ENCODE measurements at regions not wholly inside any gene's neighbourhood (a gene's known extent, or its start where the extent isn't known, plus 50 kb on each side); places are given as distances from the start of the nearest gene placed in this dataset.

DNA sequence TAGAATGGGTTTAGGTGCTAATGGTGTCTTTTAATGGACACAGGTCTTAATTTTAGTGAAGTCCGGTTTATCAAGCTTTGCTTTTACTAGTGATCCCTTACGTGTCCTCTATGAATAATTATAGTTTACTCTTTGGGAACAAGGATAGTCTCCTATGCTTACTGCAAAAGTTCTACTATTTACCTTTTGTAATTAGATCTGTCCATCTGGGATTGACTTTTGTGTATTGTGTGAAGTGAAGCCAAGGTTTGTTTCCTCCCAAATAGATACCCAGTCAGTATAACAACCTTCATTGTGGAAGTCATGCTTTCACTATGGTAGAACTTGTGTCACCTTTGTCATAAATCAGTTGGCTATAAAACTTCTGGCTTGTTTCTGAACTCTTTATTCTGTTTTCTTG, 740.9 kb upstream of the CRIM1 start (continued):
- TF ChIP-seq, protein P1, sequence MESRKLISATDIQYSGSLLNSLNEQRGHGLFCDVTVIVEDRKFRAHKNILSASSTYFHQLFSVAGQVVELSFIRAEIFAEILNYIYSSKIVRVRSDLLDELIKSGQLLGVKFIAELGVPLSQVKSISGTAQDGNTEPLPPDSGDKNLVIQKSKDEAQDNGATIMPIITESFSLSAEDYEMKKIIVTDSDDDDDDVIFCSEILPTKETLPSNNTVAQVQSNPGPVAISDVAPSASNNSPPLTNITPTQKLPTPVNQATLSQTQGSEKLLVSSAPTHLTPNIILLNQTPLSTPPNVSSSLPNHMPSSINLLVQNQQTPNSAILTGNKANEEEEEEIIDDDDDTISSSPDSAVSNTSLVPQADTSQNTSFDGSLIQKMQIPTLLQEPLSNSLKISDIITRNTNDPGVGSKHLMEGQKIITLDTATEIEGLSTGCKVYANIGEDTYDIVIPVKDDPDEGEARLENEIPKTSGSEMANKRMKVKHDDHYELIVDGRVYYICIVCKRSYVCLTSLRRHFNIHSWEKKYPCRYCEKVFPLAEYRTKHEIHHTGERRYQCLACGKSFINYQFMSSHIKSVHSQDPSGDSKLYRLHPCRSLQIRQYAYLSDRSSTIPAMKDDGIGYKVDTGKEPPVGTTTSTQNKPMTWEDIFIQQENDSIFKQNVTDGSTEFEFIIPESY (IDR thresholded peaks at IDR 0.05) = no peak
- TF ChIP-seq RAD21 (IDR thresholded peaks at IDR 0.05) = no peak

DNA sequence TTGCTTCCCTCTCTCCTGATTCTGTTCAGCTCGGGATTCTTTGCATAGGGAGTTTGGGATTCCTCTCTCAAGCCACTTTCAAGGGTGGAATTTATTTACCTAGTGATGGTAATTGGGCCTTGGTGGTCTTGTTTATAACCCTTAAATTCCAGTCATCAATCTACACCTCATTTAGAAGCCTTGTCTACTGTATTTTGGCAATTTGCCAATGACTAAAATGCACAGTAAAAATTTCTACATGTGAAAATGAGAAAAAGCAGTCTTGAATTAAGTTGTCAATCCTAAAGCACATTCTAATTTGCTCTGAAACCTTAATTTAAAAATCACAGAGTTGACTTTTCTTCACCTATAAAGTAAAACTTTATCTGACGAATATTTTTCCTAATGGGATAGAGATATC, 749.2 kb upstream of the CRIM1 start:
- H3K9ac ChIP-seq (ENCODE audit: low read depth in 1 of 2, low read length in 2 of 2) = no peak overlapping the region
- no peak overlapping the region for H3K27ac ChIP-seq (ENCODE audit: low read depth in 1 of 2, low read length in 2 of 2)
- no peaks in the 10 kb centered on the region for H3K27me3 ChIP-seq (ENCODE audit: control insufficient read depth in 4 of 4, insufficient read depth in 4 of 4, low read length in 3 of 4)
- TF ChIP-seq JUND (IDR thresholded peaks at IDR 0.05) (no peak), RAD21 (IDR thresholded peaks at IDR 0.05) (no peak), SP1 (IDR thresholded peaks at IDR 0.05) (no peak), TAF1 (conservative IDR thresholded peaks at IDR 0.05) (no peak), EGR1 (IDR thresholded peaks at IDR 0.05; ENCODE audit: low read depth in 2 of 2) (no peak), YY1 (IDR thresholded peaks at IDR 0.05) (no peak), FOXA1 (IDR thresholded peaks at IDR 0.05) (no peak), HNF4G (IDR thresholded peaks at IDR 0.05) (no peak), FOXA2 (IDR thresholded peaks at IDR 0.05) (no peak)
- TF ChIP-seq, protein P2, sequence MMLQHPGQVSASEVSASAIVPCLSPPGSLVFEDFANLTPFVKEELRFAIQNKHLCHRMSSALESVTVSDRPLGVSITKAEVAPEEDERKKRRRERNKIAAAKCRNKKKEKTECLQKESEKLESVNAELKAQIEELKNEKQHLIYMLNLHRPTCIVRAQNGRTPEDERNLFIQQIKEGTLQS (IDR thresholded peaks at IDR 0.05) = no peak
- TF ChIP-seq, protein P3, sequence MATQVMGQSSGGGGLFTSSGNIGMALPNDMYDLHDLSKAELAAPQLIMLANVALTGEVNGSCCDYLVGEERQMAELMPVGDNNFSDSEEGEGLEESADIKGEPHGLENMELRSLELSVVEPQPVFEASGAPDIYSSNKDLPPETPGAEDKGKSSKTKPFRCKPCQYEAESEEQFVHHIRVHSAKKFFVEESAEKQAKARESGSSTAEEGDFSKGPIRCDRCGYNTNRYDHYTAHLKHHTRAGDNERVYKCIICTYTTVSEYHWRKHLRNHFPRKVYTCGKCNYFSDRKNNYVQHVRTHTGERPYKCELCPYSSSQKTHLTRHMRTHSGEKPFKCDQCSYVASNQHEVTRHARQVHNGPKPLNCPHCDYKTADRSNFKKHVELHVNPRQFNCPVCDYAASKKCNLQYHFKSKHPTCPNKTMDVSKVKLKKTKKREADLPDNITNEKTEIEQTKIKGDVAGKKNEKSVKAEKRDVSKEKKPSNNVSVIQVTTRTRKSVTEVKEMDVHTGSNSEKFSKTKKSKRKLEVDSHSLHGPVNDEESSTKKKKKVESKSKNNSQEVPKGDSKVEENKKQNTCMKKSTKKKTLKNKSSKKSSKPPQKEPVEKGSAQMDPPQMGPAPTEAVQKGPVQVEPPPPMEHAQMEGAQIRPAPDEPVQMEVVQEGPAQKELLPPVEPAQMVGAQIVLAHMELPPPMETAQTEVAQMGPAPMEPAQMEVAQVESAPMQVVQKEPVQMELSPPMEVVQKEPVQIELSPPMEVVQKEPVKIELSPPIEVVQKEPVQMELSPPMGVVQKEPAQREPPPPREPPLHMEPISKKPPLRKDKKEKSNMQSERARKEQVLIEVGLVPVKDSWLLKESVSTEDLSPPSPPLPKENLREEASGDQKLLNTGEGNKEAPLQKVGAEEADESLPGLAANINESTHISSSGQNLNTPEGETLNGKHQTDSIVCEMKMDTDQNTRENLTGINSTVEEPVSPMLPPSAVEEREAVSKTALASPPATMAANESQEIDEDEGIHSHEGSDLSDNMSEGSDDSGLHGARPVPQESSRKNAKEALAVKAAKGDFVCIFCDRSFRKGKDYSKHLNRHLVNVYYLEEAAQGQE (IDR thresholded peaks at IDR 0.05) = no peak
- TF ChIP-seq, protein P4, sequence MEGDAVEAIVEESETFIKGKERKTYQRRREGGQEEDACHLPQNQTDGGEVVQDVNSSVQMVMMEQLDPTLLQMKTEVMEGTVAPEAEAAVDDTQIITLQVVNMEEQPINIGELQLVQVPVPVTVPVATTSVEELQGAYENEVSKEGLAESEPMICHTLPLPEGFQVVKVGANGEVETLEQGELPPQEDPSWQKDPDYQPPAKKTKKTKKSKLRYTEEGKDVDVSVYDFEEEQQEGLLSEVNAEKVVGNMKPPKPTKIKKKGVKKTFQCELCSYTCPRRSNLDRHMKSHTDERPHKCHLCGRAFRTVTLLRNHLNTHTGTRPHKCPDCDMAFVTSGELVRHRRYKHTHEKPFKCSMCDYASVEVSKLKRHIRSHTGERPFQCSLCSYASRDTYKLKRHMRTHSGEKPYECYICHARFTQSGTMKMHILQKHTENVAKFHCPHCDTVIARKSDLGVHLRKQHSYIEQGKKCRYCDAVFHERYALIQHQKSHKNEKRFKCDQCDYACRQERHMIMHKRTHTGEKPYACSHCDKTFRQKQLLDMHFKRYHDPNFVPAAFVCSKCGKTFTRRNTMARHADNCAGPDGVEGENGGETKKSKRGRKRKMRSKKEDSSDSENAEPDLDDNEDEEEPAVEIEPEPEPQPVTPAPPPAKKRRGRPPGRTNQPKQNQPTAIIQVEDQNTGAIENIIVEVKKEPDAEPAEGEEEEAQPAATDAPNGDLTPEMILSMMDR (IDR thresholded peaks at IDR 0.05; ENCODE audit: low read depth, low read length, missing input control) = no peak
- H3K4me3 ChIP-seq (ENCODE audit: low read depth in 1 of 3, low read length in 3 of 3) = no peak overlapping the region
- no peaks in the 10 kb centered on the region for H3K4me1 ChIP-seq (ENCODE audit: control insufficient read depth in 4 of 4, insufficient read depth in 4 of 4, low read length in 3 of 4)
- WGBS = 58% methylated on average over 2 of the region's 2 CpGs
- H3K9me3 ChIP-seq (ENCODE audit: control insufficient read depth in 4 of 4, low read length in 3 of 4) = no peaks in the 10 kb centered on the region
- DNase-seq (ENCODE audit: low spot score) = no peak
- H3K36me3 ChIP-seq (ENCODE audit: control insufficient read depth in 4 of 4, insufficient read depth in 3 of 4, low read depth in 1 of 4, low read length in 3 of 4) = no peaks in the 10 kb centered on the region

DNA sequence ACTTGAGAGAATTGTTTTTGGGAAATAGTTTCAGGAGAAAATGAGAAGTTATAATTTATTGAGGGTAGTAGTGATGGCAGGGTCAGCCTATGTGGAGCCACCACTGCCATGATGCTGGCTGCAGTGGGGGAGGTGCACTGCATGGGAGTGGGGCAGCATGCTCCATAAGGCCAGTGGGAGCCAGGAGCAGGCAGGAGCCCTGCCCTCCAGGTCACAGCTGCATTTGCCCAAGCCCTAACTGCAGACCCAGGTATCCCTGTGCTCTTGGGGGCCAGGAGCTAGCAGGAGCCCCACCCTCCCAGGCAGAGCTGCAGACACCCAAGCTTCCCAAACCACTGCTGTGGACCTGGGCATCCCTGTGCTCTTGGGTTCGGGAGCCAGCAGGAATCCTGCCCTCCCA, 757.3 kb upstream of the CRIM1 start:
- H3K27ac ChIP-seq (ENCODE audit: low read depth in 1 of 2, low read length in 2 of 2) = no peak overlapping the region
- peaks cover 0 to 6% (median 2%) of the 10 kb centered on the region in 4 donors for H3K9me3 ChIP-seq (ENCODE audit: control insufficient read depth in 4 of 4, low read length in 3 of 4)
- no peaks in the 10 kb centered on the region for H3K27me3 ChIP-seq (ENCODE audit: control insufficient read depth in 4 of 4, insufficient read depth in 4 of 4, low read length in 3 of 4)
- DNase-seq (ENCODE audit: low spot score) = no peak
- H3K4me3 ChIP-seq (ENCODE audit: low read depth in 1 of 3, low read length in 3 of 3) = no peak overlapping the region
- H3K4me1 ChIP-seq (ENCODE audit: control insufficient read depth in 4 of 4, insufficient read depth in 4 of 4, low read length in 3 of 4) = no peaks in the 10 kb centered on the region
- no peaks in the 10 kb centered on the region for H3K36me3 ChIP-seq (ENCODE audit: control insufficient read depth in 4 of 4, insufficient read depth in 3 of 4, low read depth in 1 of 4, low read length in 3 of 4)
- WGBS = 59% methylated on average over 1 of the region's 1 CpG
- TF ChIP-seq SP1 (IDR thresholded peaks at IDR 0.05) (no peak), NR2F2 (IDR thresholded peaks at IDR 0.05) (no peak), RXRA (IDR thresholded peaks at IDR 0.05) (no peak)
- TF ChIP-seq, protein P5, sequence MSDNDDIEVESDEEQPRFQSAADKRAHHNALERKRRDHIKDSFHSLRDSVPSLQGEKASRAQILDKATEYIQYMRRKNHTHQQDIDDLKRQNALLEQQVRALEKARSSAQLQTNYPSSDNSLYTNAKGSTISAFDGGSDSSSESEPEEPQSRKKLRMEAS (IDR thresholded peaks at IDR 0.05) = no peak
- TF ChIP-seq, protein P1 (IDR thresholded peaks at IDR 0.05) = no peak
- H3K9ac ChIP-seq (ENCODE audit: low read depth in 1 of 2, low read length in 2 of 2) = no peak overlapping the region
